Right lobe of liver (tissue), 4 donors: ENCODE measurements at regions not wholly inside any gene's neighbourhood (a gene's known extent, or its start where the extent isn't known, plus 50 kb on each side); places are given as distances from the start of the nearest gene placed in this dataset.

Experiments used
- CTCF ChIP-seq, 4 donors: fragments of 200-600 bp in 3 of 4; fragments of 450-650 bp in 1 of 4; IDR thresholded peaks; one replicate each; pipeline versions ENCODE4 v1.5.1 to v1.8.0; 2016 to 2022; ENCODE audit warnings: antibody characterized with exemption in 4 of 4, mild to moderate bottlenecking in 2 of 4
- POLR2A ChIP-seq: fragments of 450-650 bp; IDR thresholded peaks from one replicate; pipeline ENCODE4 v1.6.1; 2017; ENCODE audit warnings: antibody characterized with exemption, mild to moderate bottlenecking
- donor health status: DM: no; HTN: no; CAD: no.
- donor health status: DM: no; HTN: no; CAD: no.
- donor health status: DM: no; HTN: yes; CAD: no.

DNA sequence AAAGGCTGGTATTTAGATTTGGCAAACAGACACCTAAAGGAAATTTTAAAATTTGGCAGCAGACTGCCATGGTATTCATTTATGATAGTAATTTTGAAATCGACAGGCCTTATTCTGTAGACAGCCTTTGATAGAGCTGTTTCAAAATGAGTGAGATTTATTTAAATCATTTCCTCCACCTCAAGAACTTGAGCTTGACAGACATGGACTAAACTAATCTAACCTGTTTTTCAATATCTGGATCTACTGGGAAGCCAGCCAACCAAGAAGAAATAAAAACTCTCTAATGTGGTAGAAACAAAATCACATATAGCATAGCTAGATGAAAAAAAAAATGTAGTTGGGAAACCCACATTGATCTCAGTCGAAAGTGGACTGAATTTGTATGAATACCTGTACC lies 56.9 kb upstream of the RASA1 start:
- TF ChIP-seq CTCF (IDR thresholded peaks at IDR 0.05): no peak
- TF ChIP-seq POLR2A: no peak
